HG02884 (cell line): ENCODE measurements at regions not wholly inside any gene's neighbourhood (a gene's known extent, or its start where the extent isn't known, plus 50 kb on each side); places are given as distances from the start of the nearest gene placed in this dataset.

Source experiments
- ATAC-seq: cut with Tn5 transposase; IDR thresholded peaks from one replicate; pipeline ENCODE4 v1.9.1; 2021; ENCODE audit warnings: mild to moderate bottlenecking, moderate library complexity; ENCODE audit not compliant: unreplicated experiment

DNA sequence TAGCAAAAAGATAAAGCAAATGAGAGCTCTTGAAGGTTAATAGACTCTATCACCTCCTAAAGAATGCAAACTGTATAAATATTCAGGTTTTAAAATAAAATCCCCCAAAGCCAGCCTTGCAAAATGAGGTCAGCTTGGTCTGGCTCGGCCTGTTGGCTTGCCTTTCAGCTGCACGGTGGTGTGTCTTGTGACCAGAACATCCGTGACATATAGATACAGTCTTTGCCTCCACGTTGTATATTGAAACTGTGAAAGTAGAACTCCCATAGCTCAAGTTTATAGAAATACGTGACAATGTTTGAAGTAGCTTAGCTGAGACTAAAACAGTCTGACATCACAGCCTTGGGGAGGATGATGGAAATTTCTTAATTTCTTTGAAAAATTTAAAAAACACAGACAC lies 236.6 kb upstream of the MYOCD start:
- ATAC-seq: no peak

DNA sequence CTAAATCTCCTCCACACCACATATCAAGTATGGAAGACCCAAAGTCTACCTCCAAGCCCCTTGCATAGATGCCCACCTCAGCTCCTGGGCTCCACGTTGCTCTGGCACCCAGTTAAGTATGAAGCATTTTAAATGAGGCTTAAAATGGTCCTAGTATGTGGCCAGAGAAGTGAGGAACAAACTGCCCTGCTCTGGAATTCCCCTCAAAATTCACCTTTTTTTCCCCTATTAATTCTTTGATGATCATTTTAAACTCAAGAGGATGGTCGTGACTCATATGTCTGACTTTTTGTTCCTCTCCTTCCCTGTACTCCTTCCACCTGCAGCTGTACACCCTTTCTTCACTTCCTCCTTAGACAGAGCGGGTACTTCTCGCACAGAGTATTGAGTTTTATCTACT lies 234.5 kb upstream of the MYOCD start:
- ATAC-seq: peak; percentile 85

DNA sequence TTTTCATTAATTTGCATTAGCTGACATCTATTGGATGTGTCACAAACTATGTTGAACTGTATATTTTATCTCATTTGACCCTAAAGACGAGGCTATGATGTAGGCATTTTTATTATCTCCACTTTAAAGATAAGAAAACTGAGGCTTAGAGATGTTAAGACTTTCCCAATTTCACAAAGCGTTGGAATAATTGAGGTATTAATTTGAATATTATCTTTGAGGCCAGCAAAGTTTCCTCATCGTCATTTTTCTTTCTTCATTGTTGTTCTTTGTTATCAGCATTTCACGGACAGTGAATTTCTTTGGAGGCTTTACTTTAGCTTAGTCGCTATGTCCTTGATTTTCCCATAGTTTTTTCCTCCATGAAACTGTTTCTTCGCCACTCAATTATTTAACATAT lies 227.5 kb upstream of the MYOCD start:
- no peak for ATAC-seq

DNA sequence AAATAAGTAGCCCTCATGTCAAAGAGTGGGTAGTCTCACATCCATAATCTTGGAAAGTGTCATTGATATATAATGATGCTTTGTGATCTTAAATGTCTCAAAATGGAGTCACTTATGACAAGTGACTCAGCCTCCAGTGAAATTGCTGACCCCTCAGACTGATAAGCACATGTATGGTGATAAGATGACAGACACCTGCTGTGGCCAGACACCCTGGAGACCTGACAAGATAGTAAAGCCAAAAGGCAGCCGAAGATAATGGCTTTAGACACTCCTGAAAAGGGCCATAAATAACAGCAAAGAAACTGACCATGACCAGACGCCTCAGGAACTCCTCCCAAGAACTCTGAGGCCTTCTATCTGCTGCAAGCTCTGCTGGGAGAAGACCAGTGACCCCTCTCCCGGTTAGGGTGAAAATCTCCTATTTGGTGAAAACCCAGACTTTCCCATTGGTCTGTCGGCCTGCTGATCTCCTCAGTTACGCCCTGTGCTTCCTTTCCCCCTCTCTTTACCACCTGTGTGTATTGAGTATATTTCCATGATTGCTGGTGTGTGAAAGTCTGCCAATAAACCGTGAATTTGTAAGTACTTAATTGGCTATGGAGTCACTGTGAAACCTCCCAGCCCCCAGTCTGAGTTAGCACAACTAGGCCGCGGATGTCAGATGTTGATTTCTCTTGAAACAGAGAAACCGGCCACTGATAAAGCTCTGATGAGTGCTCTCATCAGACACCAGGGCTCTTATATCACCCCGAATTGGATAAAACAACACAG lies 226.7 kb upstream of the MYOCD start:
- peak; percentile 52 for ATAC-seq

DNA sequence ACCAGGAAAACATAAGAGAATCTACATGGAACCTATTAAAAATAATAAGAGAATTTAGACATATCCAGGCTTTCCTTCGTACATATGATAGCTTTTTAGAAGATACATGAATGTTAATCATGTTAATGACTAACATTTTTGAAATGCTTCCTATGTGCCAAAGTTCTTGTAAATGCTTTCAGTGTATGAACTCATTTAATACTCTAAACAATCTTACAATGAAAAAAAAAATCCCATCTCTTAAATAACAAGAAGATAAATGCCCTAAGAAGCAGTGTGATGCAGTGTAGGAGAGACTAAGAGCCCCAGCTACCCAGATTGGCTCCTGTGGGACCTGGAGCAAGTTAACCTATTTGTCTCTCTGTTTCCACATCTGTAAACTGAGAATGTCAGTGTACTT lies 220.4 kb upstream of the MYOCD start:
- ATAC-seq: no peak

DNA sequence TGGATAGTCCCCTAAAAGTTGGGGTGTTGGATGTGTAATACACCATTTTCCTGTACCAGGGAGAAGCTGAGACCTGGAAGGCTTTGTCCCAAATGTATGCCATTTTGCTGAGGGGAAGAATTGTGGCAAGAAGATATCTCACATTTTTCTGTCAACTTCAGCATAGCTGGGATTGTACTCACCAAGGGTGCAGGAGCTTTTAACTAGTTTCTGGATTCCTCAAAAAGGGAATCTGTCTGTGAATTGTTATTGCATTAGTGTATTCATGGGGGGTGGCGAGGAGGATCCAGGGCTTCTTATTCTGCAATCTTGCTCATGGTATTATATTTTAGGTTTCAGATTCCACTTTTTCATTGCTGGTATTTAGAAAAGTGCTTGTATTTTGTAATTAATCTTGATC lies 208.2 kb upstream of the MYOCD start:
- no peak for ATAC-seq

DNA sequence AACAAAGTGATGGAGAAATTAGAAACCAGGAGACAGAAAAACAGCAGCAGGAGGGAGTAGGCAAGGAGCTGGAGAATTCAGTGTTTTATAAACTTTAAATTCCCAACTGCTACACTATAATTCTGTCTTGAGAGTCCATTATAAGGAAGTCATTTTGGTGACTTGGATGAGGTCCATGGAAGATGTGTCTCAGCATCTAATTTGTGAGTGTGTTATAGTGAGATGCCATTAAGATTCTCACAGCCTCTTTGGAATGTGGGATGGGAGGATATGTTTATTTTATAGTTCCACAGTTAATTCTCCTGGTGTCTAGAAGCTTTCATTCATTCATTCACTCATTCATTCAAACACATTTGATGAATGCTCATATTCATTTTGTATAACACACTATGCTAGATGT lies 206.0 kb upstream of the MYOCD start:
- no peak for ATAC-seq

DNA sequence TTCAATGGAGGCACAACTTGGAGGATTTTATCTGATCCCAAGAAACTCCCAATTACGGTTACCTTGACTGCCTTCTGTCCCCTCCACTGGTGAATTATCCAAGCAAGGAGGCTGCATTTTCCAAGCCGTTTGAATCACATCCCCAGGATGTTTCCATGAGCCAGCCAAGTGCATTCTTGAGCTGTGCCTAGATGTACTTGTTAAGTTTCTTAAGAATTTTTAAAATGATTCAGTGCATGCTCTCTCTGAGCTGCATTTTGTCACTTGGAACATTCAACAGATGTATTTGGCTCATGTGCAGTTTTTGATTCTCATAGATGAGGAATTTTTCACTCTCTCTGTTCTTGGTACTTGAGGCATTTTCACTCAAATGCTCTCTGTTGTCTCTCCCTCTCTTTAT lies 202.6 kb upstream of the MYOCD start:
- ATAC-seq: no peak

DNA sequence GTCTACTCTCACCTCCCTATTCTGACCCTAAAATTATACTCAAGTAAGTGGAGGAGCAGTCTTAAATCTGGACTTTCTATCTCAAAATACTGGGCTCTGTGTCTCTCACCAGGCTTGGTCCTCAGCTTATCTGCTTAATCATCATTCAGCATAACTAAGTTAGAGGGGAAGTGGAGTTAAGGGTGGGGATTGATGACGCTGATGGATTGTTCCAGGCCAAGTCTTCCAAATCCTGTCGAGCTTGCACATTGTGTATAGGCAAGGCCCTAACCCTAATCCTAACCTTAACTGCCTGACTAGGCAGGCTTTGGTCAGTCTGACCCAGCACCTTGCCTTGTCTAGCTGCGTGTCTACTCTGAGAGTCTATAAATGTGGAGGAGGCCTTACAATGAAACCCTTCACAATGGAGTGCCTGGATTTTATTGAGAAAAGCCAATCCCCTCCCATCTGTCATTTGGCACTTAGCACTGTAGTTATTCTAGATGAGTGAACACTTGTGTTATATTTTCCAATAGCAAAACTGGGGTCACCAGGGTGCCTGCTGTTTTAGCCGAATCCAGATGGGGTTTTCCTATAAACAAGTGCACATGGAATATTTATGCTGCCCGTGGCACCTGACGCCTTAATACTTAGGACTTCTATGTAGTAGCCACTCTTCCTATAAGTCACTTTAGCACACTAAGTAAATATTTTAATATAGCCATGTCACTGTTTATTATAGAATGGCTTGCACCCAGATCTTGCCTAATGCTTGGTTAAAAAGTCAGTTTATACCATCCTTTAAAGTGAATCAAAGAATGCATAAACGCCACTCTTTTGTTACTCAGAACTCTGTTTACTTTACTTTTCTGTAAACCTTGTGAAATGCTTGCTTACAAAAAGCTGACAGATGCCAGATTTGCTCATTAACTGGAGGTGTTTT lies 193.2 kb upstream of the MYOCD start:
- no peak for ATAC-seq

DNA sequence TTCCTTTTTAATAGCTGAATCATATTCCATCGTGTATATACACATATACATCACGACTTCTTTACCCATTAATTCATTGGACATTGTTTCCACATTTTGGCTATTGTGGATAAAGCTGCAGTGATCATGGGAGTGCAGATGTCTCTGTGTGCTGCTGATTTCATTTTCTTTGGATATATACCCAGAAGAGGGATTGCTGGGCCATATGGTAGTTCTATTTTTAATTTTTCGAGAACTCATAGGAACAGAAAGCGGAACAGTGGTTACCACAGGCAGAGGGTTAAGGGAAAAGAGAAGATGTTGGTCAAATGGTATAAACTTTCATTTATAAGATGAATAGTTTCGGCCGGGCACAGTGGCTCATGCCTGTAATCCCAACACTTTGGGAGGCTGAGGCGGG lies 187.4 kb upstream of the MYOCD start:
- ATAC-seq: no peak

DNA sequence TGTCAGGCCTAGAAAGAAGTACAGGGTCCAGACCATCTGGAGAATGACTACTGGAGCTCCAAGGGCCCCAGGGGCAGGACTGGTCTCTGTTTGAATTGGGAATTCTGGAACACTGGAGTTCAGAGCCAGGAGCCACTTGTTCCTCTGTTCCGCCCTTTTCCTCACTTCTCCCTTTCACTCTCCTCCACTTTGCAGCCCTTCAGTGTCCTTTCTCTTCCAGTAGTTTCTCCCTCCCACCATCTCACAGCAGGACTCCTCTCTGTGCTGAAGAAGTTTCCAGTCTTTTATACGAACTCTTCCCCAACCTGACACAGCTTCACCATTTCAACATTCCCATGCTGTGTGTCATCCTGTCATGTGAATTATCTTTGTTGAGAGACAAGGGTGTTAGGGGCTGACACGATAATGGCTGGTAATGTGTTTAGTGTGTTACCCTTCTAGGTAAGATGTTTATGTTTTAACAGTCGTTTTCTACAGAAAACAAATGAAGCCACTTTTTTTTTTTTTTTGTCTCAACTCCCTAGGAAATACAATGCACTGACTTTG lies 180.3 kb upstream of the MYOCD start:
- ATAC-seq: no peak

DNA sequence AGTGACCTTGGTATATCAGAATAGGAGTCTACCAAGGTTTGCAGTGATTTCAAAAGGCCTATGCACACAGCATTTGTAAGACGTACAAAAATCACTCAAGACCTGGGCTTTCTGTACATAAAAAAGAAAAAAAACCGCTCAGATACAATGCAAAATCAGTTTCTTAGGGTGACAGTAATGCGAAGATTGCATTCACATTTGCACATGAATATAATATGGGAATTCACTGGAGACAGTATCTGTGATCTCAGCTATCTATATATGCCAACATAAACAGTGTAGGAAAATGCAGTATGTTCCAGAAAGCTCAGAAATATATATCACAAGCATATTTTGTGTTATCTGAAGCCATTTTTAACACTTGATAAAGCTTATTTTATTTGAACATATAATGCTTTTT lies 176.4 kb upstream of the MYOCD start:
- ATAC-seq: no peak

DNA sequence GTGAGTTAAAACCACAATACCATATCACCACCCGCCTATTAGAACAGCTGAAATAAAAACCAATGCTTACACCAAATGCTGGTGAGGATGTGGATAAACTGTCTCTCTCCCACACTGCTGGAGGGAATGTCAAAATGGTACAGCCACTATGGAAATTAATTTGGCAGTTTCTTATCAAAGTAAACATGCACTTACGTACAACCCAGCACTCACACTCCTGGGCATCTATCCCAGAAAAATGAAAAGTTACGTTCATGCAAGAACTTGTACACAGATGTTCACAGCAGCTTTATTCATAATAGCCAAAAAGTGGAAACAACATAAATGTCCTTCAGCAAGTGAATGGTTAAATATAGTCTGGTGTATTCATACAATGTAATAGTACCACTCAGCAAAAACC lies 173.2 kb upstream of the MYOCD start:
- ATAC-seq: no peak

DNA sequence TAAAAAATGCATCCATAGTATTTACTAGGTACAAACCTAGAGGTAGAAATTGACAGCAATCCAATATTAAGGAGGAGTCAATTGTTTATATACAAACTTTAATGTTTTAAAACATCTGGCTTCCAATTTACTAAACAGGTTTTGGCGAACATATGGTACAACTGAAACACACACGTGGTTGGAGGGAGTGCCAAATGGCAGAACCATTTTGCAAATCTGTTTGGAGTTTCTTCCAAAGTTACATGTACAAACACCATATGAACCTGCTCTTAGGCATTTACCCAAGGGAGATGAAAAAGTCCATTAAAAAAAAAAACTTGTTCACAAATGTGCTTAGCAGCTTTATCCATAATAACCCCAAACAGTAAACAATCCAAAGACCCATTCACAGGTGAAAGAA lies 159.8 kb upstream of the MYOCD start:
- no peak for ATAC-seq

DNA sequence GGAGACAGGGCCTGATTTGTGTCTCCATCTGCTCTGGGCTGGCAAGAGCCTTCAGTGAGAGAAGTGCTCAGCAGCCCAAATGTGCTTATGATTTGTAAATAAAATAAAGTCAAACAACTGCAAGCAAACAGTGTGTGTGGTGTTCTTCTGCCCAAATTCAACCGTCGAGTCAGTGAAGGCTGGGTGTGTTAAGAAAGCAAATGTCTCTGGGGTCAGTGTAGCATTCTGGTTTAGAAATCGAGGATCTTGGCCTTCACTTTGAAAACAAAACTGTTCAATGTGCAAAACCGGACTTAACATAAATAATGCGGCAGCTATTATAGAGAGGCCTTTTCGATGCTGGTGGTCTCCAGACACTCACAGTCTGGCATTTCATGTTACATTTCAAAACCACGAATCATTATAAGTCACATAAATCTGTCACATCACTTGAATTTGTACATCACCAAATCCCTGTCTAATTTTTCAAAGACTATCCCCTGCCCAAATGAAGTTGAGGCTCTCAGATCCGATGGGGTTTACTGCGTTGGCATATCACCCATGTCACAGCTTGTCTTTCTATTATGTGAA lies 158.6 kb upstream of the MYOCD start:
- ATAC-seq: no peak

DNA sequence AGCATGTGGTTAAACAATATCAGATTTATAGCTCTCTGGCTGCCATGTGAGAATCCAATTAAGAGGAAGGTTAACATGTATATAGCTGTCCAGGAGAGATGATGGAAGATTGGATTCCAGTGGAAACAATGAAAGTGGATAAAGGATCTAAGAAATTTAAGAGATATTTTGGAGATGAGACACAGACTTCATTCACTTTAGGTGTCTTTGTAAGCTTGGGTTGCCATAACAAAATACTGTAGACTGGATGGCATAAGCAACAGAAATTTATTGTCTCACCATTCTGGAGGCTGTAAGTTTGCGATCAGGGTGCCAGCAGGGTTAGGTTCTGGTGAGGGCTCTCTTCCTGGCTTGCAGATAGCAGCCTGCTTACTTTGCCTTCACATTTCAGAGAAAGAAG lies 155.9 kb upstream of the MYOCD start:
- no peak for ATAC-seq

DNA sequence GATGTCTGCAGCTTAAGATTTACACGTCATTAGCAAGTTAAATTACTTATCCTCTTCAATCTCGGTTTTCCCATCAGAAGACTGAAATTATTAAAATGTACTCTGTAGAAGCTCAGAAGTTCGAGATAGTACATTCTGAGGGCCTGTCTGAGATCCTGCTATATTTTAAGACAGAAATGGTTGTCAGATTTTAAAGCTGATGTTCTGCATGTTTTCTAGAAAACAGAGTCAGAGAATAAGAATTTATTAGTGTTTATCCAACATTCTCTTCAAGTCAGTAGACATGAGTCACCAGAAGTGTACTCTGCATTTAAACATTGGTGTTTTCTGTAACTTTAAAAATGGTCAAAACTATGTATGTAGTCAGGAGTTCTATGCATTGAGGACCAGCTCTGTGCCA lies 155.2 kb upstream of the MYOCD start:
- no peak for ATAC-seq

DNA sequence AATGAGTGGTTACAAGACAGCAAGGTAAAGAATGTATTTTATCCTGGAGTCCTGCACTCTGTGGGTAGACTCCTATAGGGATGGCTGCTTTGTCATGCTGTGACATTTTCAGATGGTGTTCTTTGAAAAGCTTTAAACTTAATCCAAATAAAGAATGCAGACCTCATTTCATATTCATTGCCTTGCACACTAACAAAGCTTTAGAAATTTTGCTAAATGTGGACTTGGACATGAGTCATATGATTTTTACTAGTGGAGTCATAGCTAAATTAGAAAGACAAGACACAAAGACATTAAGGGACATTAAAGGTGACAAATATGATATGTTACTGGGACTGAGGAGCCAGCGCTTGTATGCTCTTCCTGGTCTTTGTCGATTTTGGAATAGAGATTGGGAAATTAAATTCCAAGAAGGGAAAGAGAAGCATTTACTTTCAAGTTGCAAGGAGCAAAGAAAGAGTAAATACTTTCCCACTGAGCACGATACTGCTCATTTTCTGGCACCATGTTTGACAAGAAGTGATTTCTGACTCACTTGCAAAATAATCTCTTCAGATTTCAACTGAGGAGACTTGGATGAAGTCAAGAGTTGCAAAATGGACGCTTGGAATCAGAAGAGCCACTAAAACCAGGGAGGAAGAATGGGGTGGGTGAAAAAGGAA lies 152.9 kb upstream of the MYOCD start:
- ATAC-seq: no peak

DNA sequence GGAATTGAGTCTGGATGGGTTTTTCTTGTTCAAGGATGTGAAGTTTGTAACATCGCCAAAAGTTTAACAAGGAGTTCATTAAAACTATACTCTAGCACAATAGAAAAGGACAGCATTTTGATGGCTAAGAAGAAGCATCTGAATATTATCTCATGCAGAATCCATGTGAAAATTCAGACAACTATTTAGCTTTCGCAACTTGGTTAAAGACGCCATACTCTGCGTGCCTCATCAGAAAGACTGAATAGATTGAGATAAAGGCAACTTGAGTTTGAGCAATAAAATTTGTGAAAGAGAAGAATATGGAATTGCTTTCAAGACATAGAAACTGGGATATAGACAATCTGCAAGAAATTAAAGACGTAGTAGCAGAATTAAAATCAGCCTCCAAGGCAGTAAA lies 151.1 kb upstream of the MYOCD start:
- no peak for ATAC-seq

DNA sequence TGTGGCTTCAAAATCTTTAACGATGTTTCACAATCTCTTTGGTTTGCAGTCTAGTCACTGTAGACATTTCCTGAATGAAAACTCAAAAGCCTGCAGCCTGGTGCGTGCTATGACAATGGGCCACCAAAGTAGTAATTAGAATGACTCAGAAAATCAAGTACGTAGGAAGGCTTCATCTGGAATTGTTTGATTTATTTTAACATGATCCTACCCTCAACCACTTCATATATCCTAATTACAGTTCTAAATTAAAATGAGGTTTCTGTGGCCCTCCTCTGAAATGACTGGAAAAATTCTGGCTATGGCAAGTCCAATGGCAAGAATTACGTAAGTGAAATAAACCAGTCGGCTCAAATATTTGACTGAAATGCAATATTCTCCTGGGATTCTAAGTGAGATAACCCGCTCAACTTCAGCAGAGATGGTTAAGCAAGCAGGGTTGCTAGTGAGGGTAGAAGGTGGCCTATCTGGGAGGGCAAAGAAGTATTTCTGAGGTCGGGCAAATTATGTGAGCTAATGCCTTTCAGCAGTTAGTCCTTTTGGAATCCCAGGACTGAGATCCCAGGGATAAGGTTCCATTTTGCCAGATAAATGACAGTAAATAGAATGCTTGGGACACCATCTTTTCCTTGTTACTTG lies 145.6 kb upstream of the MYOCD start:
- no peak for ATAC-seq

DNA sequence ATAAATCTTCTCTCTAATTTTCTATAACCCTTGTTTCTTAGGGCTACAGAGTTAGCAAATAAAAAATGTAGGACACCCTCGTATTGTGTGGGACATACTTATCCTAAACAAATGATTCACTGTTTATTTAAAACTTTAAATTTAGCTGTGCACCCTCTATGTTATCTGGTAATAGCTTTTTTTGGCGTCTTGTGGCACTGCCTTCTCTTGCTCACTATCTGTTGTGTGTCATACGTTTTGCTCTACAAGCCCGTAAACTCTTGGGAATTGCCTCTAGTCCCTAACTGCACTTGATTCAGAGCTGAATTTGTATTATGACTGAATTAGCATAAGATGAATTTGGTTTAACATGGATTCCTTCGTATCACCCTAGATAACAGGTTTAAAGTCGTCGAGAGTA lies 144.3 kb upstream of the MYOCD start:
- no peak for ATAC-seq
